Stimulated activated CD4-positive, alpha-beta T cell treated with anti-CD3 and anti-CD28 coated beads, Interleukin-1b, Interleukin-23, amount 100 ng/mL, for 48 hours (primary cell): ENCODE measurements at regions not wholly inside any gene's neighbourhood (a gene's known extent, or its start where the extent isn't known, plus 50 kb on each side); places are given as distances from the start of the nearest gene placed in this dataset.
"Not testable (repeated sequence)": the region's sequence is repeated elsewhere in the genome, so short reads cannot be mapped to it uniquely, and the experiment has no call there.

Experiments used
- DNase-seq: peaks from one replicate; pipeline ENCODE4 v3.0.0-alpha.2; 2020

DNA sequence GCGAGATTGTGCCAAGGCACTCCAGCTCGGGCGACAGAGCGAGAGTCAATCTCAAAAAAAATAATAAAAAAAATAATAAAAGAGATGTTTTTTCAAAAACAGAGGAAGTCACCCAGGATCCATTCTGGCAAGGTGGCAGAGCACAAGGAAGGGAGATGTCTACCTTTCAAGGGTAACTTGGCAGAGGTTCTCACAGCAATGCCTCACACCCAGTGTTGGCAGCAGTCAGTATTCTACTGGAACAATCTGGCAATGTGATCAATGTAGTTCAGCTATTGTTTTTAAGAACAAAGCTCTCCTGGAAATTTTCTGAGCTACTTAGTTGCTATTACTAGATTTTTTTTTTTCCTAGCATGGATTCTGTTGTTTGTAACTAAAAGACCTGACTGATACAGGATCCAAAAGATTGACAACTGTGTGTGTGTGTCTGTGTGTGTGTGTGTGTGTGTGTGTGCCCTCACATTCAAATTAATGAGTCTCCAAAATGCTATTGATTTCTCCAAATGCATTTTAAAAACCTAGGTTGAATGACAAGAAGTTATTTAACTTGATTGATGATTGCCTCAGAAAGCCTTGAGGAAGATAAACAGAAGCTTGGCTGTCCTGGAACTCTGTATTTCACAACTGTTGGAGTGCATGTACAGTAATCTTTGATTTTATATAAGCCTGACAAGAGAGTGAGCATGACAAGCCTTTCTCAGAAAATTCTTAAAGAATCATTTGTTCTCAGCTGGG, 114.1 kb upstream of the RREB1 start:
- no peak for DNase-seq

DNA sequence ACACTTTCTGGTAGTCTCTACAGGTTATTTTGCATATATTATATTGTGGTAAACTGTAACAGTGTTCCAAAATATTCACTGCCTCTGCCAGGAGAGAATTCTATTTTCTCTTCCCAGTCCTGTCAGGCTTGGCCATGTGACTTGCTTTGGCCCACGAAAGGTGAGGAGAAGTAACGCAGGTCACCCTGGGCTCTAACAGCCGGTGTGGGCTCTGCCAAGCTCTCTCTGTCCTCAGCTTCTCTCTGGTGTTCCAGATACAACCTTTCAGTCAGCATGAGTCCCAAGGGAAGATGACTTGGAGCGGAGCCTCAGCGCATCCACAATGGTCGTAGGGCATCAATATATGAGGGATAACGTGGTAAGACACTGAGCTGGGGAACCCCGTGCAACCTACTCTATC, 113.0 kb upstream of the RREB1 start:
- DNase-seq: no peak

DNA sequence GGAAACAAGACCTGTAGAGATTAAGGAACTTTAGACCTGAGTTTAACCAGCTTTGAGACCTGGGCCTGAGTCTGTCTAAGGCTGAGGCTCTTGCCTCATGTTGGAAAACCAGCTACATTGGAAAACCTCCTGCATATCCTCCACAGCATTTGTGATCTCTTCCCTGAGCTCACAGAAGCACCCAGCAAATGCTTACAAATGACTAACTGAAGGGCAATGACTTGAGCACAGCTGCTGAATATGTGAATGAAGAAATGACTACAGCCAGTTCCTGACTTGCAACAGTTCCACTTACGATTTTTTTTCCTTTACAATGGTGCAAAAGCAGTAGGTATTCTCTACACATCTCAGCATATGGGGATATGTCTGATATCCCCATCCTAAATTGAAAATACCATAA, 112.4 kb upstream of the RREB1 start:
- no peak for DNase-seq

DNA sequence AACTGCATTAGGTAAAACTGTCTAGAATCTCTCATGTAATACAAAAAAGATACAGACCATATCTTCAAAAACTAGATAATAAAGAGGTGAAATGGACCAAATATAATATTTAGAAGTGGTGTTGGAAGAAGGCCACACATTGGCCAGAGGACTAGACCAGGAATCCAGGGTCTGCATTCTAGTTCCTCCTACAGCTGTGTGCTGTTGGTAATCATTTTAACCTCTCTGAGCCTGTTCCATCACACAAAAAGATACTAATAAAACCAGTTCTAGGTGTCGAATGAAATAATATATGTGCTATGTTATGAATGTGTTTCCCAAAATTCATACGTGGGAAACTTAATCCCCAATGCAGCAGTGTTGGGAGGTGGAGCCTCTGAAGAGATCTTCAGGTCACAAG, 111.6 kb upstream of the RREB1 start:
- no peak for DNase-seq

DNA sequence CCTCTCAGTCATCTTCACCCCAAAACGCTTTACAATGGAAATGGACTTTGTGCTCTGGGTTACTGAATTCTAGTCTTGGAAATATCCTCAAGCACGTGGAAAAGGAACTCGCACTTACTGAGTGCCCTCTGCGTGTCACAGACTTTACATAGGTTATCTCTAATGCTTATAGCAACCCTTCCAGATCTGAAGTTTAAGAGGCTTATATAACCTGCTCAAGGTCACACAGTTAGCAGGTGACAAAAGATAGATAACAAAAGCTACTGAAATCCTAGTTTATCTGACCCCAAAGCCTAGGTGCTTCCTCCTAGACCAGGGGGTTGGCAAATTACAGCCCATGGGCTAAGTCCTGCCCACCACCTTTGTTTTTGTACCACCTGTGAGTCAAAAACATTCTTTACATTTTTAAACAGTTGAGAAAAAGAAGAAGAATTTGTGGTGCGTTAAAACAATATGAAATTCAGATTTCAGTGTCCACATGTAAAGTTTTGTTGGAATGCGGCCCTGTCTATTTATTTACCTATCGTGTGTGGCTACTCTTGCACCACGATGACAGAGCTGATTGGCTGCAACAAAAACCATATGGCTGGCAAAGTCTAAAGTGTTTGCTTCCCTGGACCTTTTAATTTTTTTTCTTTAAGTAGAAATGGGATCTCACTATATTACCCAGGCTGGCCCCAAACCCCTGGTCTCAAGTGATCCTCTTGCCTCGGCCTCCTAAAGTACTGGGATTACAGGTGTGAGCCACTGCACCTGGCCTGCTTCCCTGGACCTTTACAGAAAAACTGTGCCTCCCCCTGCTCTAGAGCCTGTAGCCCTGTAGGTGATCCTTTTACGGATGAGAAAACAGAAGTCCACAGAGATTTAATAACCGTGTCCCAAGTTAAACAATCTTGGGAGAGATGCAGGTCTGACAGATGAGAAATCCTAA, 110.2 kb upstream of the RREB1 start:
- no peak for DNase-seq

DNA sequence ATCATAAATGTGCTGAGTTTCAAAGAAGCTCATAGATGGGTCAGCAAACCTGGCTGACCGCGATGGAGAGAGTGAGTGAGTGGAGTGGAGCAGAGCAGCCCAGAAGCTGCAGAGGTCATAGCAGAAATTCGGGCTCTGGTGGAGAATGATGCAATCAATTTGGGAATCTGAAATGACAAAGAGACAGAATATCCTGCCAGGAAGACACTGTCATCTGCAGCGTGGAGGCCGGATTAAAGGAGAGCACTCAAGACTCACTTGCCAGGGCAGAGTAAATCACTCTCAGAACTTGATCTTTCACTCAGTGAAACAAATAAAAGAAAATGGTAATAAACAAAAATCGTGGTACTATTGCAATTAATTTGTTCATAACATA, 109.6 kb upstream of the RREB1 start:
- no peak for DNase-seq

DNA sequence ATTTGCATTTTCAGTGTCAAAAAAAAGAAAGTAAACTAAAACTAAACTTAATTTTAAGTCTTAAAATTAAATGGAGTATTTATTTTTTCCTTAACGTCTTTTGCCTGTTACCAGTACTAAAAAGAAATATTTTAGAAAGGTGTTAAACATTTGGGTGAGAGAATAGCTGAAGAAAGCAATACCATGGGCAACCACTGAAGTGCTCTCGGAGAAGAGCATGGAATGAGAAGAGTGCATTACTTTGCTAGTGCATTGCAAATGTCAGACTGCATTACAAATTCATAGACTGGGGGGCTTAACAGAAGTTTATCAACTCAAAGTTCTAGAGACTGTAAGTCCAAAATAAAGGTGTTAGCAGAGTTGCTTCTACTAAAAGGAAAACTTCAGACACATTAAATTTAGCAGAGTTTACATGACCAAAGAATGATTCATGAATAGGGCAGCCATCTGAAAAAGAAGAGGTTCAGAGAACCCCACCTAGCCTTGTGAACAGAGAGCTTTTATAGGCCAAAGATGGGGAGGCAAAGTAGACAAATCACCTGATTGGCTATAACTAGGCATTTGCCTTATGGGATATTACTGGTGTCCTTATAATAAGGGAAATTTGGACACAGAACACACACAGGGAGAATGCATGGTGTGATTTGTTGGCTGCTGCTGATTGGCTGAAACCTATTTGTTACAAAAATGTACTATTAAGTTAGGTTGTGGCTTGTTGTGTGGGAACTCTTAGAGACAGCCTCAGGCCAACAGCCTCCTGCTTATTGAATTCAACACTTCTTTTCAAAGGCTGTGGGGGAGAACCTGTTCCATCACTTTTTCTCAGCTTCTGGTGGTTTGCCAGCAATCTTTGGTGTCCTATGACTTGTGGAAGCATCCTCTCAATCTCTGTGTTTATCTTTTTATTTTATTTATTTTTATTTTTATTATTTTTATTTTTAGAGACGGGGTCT, 106.7 kb upstream of the RREB1 start:
- no peak for DNase-seq

DNA sequence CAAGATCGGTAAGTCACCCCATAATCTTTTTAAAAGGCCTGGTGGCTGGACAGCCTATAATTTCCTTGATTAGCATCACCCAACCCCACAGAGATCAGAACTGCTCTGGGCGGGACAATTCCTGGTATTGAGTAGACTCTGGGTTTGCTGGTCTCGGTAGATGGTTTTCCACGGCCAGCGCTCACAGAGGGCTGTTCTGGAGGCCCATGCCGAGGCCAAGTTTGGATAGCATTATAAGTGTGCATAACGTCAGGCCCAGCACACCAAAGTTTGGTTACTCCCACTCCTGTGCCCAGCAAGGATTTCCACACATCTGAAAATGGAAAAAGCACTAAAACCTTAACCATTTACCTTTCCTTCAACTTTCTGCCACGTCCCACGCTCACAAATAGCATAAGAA, 104.7 kb upstream of the RREB1 start:
- no peak for DNase-seq

DNA sequence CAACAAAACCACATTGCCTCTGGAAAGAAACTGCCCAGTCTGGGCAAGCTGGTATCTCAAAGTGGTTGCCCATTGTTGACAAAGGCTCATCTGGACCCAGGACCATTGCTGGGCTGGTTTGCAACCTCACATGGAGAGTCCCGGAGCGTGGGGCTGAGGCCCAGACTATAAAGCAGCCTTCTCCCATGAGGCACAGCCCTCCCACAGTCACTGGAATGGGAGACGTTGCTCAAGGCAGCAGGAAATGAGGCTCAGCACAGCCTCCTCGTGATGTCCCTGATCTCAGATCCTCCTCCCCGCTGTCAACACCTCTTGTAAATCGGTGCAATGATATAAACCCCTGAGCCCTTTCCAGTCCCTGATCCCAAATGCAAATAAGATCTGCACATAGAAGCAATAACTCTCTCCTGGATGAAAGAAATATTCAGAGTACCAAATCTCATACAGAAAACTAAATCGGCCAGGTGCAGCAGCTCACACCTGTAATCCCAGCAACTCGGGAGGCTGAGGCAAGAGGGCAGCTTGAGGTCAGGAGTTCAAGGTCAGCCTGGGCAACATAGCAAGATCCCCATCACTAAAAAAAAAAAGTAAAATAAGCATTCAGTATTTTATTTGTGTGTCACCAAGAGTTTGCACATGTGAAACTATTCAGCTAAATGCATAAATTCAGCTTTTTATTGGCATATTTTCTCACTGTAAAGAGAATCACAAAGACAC, 103.0 kb upstream of the RREB1 start:
- DNase-seq: no peak

DNA sequence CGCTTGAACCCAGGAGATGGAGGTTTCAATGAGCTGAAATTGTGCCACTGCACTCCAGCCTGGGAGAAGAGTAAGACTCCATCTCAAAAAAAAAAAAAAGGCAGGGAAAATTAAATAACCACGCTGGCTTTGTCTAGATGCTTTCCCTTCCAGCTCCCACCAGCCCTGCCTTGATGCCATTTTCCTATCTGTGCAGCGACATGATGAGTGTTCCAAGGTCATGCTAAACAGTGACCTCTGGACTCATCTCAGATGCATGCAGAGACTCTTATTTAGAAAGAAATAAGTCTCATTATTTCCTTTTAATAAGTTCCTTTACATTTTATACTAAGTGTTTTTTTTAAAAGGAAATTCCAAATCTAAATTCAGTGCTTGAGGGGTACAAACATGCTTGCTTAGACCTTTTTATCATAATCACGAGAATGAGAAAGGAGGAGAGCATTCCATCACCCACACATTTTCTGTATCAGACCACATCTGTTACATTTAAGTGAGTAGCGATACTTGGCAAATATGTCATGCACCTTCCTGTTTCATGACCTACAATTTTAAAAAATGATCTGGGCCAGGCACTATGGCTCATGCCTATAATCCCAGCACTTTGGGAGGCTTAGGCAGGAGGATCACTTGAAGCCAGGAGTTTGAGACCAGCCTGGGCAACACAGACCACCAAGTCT, 101.1 kb upstream of the RREB1 start:
- no peak for DNase-seq

DNA sequence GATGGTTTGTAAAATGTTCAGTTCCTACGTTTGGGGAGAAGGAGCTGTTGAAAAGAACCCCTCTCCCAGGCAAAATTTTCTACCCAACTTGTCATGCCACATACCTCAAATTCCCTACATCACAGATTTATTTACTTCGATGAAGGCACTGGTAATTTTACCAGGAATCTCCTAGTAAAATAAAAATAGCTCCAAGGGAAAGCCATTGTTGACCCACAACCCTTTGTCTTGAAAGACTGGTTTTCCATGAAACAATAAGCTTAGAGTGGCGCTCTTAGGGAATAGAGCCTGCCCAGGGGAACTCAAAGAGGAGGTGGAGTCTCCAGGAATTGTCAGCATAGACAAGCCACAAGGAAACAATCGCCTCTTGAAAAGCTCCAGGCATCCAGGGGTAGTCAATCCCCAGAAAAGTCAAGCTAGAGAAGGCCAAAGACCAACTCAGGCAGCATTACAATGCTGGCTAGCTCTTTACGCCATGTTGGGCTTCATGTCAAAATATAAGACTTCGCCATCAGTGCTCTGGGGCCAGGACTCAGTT, 99.2 kb upstream of the RREB1 start:
- no peak for DNase-seq

DNA sequence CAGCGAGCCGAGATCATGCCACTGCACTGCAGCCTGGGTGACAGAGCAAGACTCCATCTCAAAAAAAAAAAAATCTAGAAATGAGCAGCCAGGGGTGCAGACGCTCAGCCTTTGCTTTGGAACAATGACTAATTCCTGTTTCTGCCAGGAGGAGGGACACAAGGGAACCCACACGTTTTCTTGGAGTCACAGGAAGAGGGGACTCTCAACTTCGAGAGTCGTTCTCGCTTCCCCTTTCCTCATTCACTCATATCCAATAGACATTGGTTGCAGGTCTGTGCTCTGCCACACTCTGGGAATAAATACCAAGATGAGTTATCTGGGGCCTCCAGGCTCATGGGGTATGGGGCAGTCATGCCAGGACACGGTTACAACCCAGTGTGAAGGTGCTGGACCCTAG, 91.5 kb upstream of the RREB1 start:
- DNase-seq: no peak

DNA sequence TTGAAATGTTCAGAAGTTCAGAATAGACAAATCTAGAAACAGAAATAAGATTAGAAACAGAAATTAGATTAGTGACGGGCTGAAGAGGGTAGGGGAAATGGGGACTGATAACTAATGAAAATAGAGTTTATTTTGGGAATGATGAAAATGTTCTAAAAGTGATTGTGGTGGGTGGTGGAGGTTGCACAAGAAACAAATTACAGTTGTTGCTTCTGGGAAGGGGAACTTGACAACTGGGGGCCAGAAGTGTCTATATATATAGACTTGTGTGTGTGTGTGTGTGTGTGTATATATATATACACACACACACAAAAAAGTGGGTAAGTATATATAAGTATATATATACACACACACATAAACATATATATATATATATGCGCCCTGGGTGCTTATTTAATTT, 86.5 kb upstream of the RREB1 start:
- DNase-seq: no peak

DNA sequence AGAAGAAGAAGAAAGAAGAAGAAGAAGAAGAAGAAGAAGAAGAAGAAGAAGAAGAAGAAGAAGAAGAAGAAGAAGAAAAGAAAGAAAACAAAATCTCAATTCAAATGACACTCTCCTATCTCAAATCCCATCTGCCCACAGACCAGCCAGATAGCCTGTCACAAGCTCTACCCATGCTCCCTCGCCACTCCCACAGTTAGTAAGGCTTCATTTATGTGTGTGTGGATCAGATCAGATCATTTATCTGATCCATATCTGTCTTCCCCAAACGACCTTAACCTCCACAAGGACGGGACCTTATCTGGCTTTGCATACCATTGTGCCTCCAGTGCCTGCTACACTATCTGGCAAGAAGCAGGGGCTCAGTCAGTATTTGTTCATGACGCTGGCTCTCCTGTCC, 81.9 kb upstream of the RREB1 start:
- DNase-seq: no peak

DNA sequence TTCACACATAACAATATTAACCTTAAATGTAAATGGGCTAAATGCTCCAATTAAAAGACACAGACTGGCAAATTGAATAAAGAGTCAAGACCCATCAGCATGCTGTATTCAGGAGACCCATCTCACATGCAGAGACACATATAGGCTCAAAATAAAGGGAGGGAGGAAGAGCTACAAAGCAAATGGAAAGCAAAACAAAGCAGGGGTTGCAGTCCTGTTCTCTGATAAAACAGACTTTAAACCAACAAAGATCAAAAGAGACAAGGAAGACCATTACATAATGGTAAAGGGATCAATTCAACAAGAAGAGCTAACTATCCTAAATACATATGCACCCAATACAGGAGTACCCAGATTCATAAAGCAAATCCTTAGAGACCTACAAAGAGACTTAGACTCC, 78.8 kb upstream of the RREB1 start:
- DNase-seq: not testable (repeated sequence)

DNA sequence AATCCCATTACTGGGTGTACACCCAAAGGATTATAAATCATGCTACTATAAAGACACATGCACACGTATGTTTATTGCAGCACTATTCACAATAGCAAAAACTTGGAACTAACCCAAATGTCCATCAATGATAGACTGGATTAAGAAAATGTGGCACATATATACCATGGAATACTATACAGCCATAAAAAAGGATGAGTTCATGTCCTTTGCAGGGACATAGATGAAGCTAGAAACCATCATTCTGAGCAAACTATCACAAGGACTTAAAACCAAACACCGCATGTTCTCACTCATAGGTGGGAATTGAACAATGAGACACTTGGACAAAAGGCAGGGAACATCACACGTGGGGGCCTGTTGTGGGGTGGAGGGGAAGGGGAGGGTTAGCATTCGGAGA, 76.8 kb upstream of the RREB1 start:
- DNase-seq: not testable (repeated sequence)

DNA sequence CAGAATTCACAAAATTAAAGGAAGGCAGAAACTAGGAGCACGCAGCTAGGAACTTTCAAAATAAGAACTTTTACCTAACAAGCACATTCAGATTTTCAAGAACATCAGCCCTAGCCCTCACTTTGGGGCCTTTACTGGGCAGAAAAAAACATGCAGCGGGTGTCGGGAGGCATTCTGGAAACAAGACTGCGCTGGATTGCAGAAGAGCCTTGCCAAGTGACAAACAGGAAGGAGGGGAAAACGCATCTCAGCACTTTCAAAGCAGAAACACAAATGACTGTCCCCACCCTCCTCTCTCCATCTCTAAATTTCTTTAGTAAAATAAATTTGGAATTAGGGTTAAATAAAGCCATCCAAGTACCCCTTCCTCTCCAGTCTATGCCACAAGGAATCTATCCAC, 74.6 kb upstream of the RREB1 start:
- DNase-seq: no peak

DNA sequence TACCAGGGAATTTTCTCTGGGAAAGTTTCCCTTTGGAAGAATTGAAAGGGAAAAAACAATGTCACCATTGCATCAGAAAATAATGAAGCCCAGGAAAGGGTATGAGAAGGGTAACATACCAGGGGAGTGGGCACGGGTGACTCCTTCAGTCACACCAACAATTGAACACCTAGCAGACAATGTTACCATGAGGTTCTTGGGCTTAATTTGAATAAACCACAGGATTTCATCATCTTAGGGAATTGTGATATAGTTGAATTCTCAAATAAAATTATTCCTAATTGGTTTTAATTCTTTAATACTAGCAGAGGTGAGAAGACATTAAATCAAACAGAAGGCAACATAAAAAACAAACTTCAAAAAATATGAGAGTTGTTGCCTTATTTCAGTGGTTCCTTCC, 73.7 kb upstream of the RREB1 start:
- no peak for DNase-seq

DNA sequence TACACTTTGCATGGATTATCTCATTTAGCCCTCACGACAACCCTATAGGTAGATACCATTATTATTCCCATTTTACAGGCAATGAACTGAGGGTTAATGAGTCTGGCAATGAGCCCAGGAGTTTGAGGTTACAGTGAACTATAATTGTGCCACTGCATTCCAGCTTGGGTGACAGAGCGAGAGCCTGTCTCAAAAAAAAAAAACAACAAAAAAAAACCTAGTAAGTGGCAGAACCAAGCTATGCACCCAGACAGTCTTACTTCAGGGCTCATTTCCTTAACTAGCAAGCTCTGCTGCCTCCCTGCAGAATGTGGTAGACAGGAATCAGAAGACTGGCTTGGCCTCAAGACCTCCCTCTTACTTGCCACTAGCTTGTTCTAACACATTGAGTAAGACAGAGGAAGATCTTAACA, 71.9 kb upstream of the RREB1 start:
- no peak for DNase-seq

DNA sequence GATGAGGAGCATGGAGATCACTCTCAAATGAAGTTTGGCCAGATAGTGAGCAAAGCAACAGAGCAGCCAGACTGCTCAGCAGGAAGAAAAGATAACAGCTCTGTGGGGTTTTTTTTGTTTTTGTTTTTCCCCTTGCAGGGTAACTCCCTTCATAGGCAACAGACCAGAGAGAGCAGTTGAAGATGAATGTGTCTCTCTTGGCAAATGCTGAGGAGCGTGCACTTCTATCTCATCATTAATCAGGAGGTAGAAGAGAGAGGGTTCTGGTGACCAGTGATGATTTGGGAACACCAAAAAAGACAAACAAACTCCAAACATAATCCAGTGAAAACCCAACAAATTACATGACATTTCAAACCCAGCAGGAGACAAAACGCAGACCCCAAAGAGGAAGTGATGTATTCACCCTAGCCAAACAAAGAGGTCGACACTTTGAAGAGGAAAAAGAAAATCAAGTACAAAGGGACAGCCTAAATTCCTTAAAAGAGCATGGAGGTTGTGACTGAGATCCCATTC, 66.2 kb upstream of the RREB1 start:
- no peak for DNase-seq

DNA sequence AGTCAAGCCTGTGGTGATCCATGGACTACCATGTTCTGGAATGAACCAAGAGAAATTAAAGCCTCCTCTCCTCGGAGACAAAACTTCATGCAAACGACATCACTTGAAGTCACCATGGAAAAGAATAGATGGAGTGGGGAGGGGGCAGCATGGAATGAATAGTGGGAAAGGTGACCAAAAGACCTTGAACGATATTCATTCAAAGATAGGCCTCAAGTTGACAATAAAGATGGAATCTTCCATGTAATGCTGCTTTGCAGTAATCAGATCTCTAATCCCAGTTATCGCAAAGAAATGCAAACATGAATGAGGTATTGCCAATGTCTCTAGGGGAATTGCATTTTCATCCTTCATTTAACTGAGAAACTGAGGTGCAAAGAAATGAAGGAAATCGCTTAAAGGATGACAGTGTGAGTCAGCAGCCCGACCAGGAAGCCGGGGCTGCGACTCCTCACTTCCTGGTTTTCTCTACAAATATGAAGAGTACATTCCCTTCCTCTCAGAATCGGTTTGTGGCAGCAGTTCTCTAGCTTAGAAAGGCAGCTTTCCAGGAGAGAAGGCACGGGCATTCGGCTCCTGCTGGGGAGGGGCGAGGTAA, 65.6 kb upstream of the RREB1 start:
- DNase-seq: no peak
